Upper lobe of right lung (tissue), 1 donor: ENCODE measurements at regions not wholly inside any gene's neighbourhood (a gene's known extent, or its start where the extent isn't known, plus 50 kb on each side); places are given as distances from the start of the nearest gene placed in this dataset.
"Not testable (repeated sequence)": the region's sequence is repeated elsewhere in the genome, so short reads cannot be mapped to it uniquely, and the experiment has no call there.

Experiments used
- ATAC-seq: fragments of 200-7000 bp; cut with Tn5 transposase; one replicate; pipeline ENCODE4 v1.9.1; 2020; ENCODE audit warnings: mild to moderate bottlenecking, moderate library complexity
- DNase-seq: peaks from one replicate; pipeline ENCODE4 v3.0.0-alpha.2; 2020
- H3K27ac ChIP-seq: fragments of 200-600 bp; one replicate; pipeline ENCODE4 v1.8.0; 2022
- H3K27me3 ChIP-seq: fragments of 200-600 bp; one replicate; pipeline ENCODE4 v1.8.0; 2022; ENCODE audit warnings: mild to moderate bottlenecking
- H3K36me3 ChIP-seq: fragments of 200-600 bp; one replicate; pipeline ENCODE4 v1.8.0; 2022
- H3K4me1 ChIP-seq: fragments of 200-600 bp; one replicate; pipeline ENCODE4 v1.8.0; 2022
- H3K4me3 ChIP-seq: fragments of 200-600 bp; one replicate; pipeline ENCODE4 v1.8.0; 2022; ENCODE audit warnings: mild to moderate bottlenecking
- H3K9me3 ChIP-seq: fragments of 200-600 bp; one replicate; pipeline ENCODE4 v1.8.0; 2022
- intact Hi-C: fragments of 100-400 bp; cut with DNase I; formaldehyde crosslinking; loops from one replicate; pipeline ENCODE4 v1.11.0; 2022
- TF ChIP-seq, protein P1 (sequence below): fragments of 200-600 bp; IDR thresholded peaks from one replicate; pipeline ENCODE4 v1.8.0; 2022; ENCODE audit warnings: antibody characterized with exemption
- donor health status: DM: no; HTN: yes; CAD: no; lungs with severe emphysema.

DNA sequence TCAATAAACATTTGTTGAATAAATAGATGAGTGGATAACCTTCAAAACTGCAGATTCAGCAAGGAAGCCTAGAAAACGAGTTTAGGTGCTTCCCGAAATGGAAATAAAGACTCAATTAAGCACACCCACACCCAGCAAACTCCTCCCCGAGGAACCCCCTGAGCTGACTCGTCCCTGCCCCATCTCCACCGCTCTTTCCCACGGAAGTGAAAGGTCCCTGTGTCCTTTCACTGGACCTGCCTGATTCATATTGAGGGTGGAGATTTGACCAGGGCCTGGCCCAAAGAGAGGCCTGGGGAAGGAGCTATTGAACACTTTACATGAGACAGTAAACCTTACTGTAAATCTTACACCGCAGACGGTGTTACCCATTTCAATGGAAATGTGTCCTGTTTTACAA lies 129.1 kb downstream of the CPZ start:
- Histone ChIP-seq H3K27ac (no peak overlapping the region), H3K27me3 (peaks cover 10% of the 10 kb centered on the region), H3K4me3 (no peak overlapping the region), H3K36me3 (no peaks in the 10 kb centered on the region), H3K4me1 (no peaks in the 10 kb centered on the region), H3K9me3 (no peaks in the 10 kb centered on the region)
- TF ChIP-seq, protein P1, sequence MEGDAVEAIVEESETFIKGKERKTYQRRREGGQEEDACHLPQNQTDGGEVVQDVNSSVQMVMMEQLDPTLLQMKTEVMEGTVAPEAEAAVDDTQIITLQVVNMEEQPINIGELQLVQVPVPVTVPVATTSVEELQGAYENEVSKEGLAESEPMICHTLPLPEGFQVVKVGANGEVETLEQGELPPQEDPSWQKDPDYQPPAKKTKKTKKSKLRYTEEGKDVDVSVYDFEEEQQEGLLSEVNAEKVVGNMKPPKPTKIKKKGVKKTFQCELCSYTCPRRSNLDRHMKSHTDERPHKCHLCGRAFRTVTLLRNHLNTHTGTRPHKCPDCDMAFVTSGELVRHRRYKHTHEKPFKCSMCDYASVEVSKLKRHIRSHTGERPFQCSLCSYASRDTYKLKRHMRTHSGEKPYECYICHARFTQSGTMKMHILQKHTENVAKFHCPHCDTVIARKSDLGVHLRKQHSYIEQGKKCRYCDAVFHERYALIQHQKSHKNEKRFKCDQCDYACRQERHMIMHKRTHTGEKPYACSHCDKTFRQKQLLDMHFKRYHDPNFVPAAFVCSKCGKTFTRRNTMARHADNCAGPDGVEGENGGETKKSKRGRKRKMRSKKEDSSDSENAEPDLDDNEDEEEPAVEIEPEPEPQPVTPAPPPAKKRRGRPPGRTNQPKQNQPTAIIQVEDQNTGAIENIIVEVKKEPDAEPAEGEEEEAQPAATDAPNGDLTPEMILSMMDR = no peak
- intact Hi-C loops = no loop called here
- DNase-seq (no peak), ATAC-seq (no peak)

DNA sequence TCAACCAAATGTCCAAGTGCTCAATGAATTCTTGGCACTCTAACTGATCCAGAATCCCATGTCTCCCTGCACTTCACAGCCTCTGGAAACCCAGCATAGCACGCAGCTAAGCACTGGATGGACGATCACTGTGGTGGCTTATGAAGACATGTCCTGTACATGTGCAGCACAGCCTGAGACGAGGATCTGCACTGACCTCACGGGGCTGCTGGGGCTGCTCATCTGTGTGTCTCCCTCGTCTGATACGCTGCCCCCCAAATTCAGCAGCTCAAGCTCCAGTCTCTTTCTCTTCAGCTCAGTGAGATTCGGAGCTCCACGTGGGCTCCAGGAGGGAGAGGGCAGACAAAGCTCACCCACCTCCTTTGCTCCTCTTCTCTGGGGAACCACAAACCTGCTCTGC lies 126.9 kb downstream of the CPZ start:
- peak; percentile 38 for DNase-seq
- no peak overlapping the region for H3K4me3 ChIP-seq
- no peaks in the 10 kb centered on the region for H3K4me1 ChIP-seq
- intact Hi-C loops = no loop called here
- TF ChIP-seq, protein P1 = no peak
- H3K27ac ChIP-seq = no peak overlapping the region
- H3K36me3 ChIP-seq = no peaks in the 10 kb centered on the region
- no peak for ATAC-seq
- peaks cover 3% of the 10 kb centered on the region for H3K9me3 ChIP-seq
- H3K27me3 ChIP-seq = no peaks in the 10 kb centered on the region

DNA sequence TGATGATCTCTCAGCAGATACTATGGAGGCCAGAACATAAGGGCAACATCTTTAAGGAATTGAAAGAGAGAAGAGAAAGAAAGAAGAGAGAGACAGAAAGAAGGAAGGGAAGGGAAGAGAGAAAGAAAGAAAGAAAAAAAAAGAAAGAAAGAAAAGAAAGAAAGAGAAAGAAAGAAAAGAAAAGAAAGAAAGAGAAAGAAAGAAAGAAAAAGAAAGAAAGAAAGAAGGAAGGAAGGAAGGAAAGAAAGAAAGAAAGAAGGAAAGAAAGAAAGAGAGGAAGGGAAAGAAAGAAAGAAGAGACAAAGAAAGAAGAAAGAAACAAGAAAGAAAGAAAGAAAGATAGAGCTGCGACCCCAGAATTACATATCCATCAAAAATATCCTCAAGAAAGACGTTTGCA lies 124.9 kb downstream of the CPZ start:
- DNase-seq, H3K27ac ChIP-seq, intact Hi-C loops, H3K36me3 ChIP-seq, H3K27me3 ChIP-seq, H3K4me1 ChIP-seq, H3K4me3 ChIP-seq, ATAC-seq: not testable (repeated sequence)
- peaks cover 16% of the 10 kb centered on the region for H3K9me3 ChIP-seq

DNA sequence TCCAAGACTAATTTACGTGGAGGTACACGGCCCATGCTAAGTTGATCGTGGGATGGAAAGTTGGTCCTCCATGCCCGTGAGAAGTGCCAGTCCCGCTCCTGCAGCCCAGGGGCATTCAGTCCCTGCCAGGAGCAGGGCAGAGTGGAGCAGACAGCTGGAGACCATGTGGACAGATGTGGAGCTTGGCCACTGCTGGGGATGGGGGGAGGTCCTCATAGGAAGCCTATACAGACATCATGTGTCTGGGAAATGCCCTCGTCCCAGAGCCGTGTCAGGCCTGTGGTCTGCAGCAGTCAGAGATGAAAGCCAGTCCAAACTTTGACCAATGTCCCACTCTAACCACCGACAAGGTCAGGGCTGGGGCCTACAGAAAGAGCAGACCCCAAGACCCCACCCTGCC lies 118.4 kb downstream of the CPZ start:
- H3K36me3 ChIP-seq = no peaks in the 10 kb centered on the region
- intact Hi-C loops = no loop called here
- ATAC-seq (no peak), DNase-seq (peak; percentile 44)
- peaks cover 18% of the 10 kb centered on the region for H3K9me3 ChIP-seq
- no peaks in the 10 kb centered on the region for H3K4me1 ChIP-seq
- H3K27me3 ChIP-seq = peaks cover 12% of the 10 kb centered on the region
- H3K27ac ChIP-seq = no peak overlapping the region
- TF ChIP-seq, protein P1 = no peak
- no peak overlapping the region for H3K4me3 ChIP-seq

DNA sequence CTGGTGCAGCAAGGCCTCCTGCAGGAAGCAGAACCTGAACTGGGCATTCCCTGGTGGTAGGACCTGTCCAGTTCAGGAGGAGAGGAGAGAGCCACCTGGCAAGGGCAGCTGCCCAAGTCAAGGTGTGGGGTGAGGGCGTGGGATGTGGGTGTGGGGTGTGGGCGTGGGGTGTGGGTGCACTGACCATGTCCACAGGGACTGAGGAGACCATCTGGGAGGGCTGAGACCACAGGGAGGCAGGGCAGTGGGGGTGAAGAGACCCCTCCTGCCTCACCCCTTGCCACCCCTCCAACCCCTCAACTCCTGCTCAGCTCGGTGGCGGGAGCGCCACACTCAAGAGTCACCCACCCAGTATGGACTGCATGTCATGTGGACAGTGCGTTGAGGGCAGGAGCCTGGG lies 117.9 kb downstream of the CPZ start:
- peaks cover 13% of the 10 kb centered on the region for H3K27me3 ChIP-seq
- TF ChIP-seq, protein P1 = no peak
- no peak overlapping the region for H3K4me3 ChIP-seq
- H3K9me3 ChIP-seq = peaks cover 18% of the 10 kb centered on the region
- no peaks in the 10 kb centered on the region for H3K4me1 ChIP-seq
- peak; percentile 58 for DNase-seq
- intact Hi-C loops = no loop called here
- H3K27ac ChIP-seq = no peak overlapping the region
- no peaks in the 10 kb centered on the region for H3K36me3 ChIP-seq
- ATAC-seq = peak; percentile 12

DNA sequence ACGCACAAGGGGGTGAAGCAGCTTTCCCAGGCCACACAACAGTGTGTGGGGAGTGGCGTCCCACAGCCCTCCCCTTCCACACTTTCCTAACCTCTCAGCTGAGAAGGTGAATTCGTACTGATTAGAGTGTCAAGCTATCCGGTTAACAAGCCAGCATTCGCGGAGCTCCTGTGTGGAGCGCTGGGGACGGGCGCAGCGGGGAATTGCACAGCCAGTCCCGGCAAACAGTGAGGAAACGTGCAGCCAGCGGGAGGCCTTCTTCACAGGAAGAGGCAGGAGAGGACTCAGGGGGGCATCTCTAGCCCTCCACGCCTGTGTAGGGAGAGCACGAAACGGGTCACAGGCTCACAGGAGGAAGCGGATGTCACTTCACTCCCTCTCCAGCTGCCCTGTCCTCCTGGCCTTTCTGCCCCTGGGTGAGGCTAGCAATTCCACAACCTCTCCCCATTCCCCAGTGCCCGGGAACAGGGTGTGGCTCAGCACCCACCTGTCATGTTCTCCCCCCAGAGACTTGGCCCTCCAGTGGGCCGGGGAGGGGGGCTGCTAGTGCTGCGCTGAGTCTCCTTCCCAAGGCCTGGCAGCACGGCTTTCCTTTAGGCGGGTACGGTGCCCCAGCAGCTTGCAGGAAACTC lies 117.3 kb downstream of the CPZ start:
- no peaks in the 10 kb centered on the region for H3K4me1 ChIP-seq
- H3K27me3 ChIP-seq = peaks cover 19% of the 10 kb centered on the region
- TF ChIP-seq, protein P1 = no peak
- ATAC-seq (no peak), DNase-seq (peak; percentile 27)
- intact Hi-C loops = no loop called here
- H3K4me3 ChIP-seq = no peak overlapping the region
- no peak overlapping the region for H3K27ac ChIP-seq
- no peaks in the 10 kb centered on the region for H3K36me3 ChIP-seq
- H3K9me3 ChIP-seq = peaks cover 18% of the 10 kb centered on the region
